SK-N-SH (cell line): ENCODE measurements at regions not wholly inside any gene's neighbourhood (a gene's known extent, or its start where the extent isn't known, plus 50 kb on each side); places are given as distances from the start of the nearest gene placed in this dataset.

ENCODE experiments used
- CTCF ChIA-PET: fragments of 300-600, 350-600 bp; formaldehyde crosslinking; extraction: SDS; loops from one replicate; lab custom pipeline; 2021; lab: Yijun Ruan, JAX
- POLR2A ChIA-PET: fragments of 350-600 bp; sonication (Branson Sonifier 250); formaldehyde crosslinking; extraction: SDS; loops from one replicate; lab custom pipeline; 2020; ENCODE audit warnings: antibody characterized with exemption, inconsistent platforms; lab: Yijun Ruan, JAX
- DNase-seq: peaks from one replicate; pipeline ENCODE4 v3.0.0; 2012
- H2AFZ ChIP-seq: fragments of 200-600 bp; sonication (generic); 2 replicates; pipeline ENCODE4 v1.8.1; 2016; ENCODE audit warnings: antibody characterized with exemption, mild to moderate bottlenecking, low read depth
- H3F3A ChIP-seq: fragments of 200-600 bp; sonication (generic); replicated peaks from 2 replicates; pipeline ENCODE3; 2016; ENCODE audit warnings: antibody characterized with exemption, mild to moderate bottlenecking; ENCODE audit not compliant: insufficient read depth
- H3K27ac ChIP-seq, 2 experiments: fragments of 200-500 bp in 1 of 2; fragments of 200-600 bp in 1 of 2; sonication (Bioruptor generic) in 1 of 2; sonication (generic), shearing (Covaris generic) in 1 of 2; 2 replicates each; pipeline versions ENCODE4 v1.5.1 to v1.6.1; 2014 to 2016; ENCODE audit warnings: low read depth in 2 of 2, inconsistent platforms in 1 of 2, low read length in 1 of 2, mild to moderate bottlenecking in 1 of 2, mixed read lengths in 1 of 2
- H3K27me3 ChIP-seq: fragments of 200-600 bp; sonication (generic), shearing (Covaris generic); 2 replicates; pipeline ENCODE4 v1.6.1; 2016; ENCODE audit warnings: mixed run types; ENCODE audit not compliant: insufficient read depth
- H3K36me3 ChIP-seq, 2 experiments: fragments of 200-500 bp in 1 of 2; fragments of 200-600 bp in 1 of 2; sonication (Bioruptor generic) in 1 of 2; sonication (generic) in 1 of 2; replicated peaks in 1 of 2; 2 replicates each; pipeline versions ENCODE3 to v1.5.1; 2014 to 2016; ENCODE audit warnings: low read length in 1 of 2, mild to moderate bottlenecking in 1 of 2; ENCODE audit not compliant: insufficient read depth in 2 of 2, control insufficient read depth in 1 of 2
- H3K4me1 ChIP-seq, 2 experiments: fragments of 200-500 bp in 1 of 2; fragments of 200-600 bp in 1 of 2; sonication (Bioruptor generic) in 1 of 2; sonication (generic), shearing (Covaris generic) in 1 of 2; 2 replicates each; pipeline versions ENCODE4 v1.5.1 to v1.6.1; 2014 to 2016; ENCODE audit warnings: low read depth in 1 of 2, low read length in 1 of 2, mixed run types in 1 of 2; ENCODE audit not compliant: insufficient read depth in 2 of 2, control insufficient read depth in 1 of 2
- H3K4me2 ChIP-seq: fragments of 200-600 bp; sonication (generic), shearing (Covaris generic); 2 replicates; pipeline ENCODE4 v1.6.1; 2017; ENCODE audit warnings: mixed run types
- H3K4me3 ChIP-seq, 2 experiments: fragments of 200-500 bp in 1 of 2; fragments of 200-600 bp in 1 of 2; sonication (Bioruptor generic) in 1 of 2; sonication (generic), shearing (Covaris generic) in 1 of 2; 2 replicates each; pipeline versions ENCODE4 v1.5.1 to v1.8.1; 2014 to 2016; ENCODE audit warnings: low read depth in 2 of 2, inconsistent platforms in 1 of 2, low read length in 1 of 2, mild to moderate bottlenecking in 1 of 2, mixed read lengths in 1 of 2, moderate library complexity in 1 of 2
- H3K79me2 ChIP-seq: fragments of 200-600 bp; sonication (generic); 2 replicates; pipeline ENCODE4 v1.8.1; 2017; ENCODE audit warnings: mild to moderate bottlenecking; ENCODE audit not compliant: insufficient read depth
- H3K9ac ChIP-seq: fragments of 200-600 bp; sonication (generic); 2 replicates; pipeline ENCODE4 v1.6.1; 2017; ENCODE audit warnings: mixed run types
- H3K9me2 ChIP-seq: fragments of 200-600 bp; sonication (generic); 2 replicates; pipeline ENCODE4 v1.6.1; 2017; ENCODE audit warnings: mixed run types
- H3K9me3 ChIP-seq: fragments of 200-600 bp; sonication (generic); 2 replicates; pipeline ENCODE4 v1.6.1; 2017; ENCODE audit warnings: mixed run types, mild to moderate bottlenecking, moderate library complexity
- H4K20me1 ChIP-seq: fragments of 200-600 bp; sonication (generic); 2 replicates; pipeline ENCODE4 v1.6.1; 2017; ENCODE audit warnings: mild to moderate bottlenecking, mixed run types; ENCODE audit not compliant: insufficient read depth
- CHD2 ChIP-seq: fragments of 150-350 bp; IDR thresholded peaks from 2 replicates; pipeline ENCODE4 v1.6.1; 2018; ENCODE audit warnings: low read length; ENCODE audit not compliant: partially characterized antibody
- CTCF ChIP-seq: fragments of 200-600 bp; sonication (generic); IDR thresholded peaks from 2 replicates; pipeline ENCODE4 v1.6.1; 2017; ENCODE audit warnings: antibody characterized with exemption, mild to moderate bottlenecking, moderate library complexity
- FOXM1 ChIP-seq: IDR thresholded peaks from 2 replicates; pipeline ENCODE4 v1.4.0; 2012; ENCODE audit warnings: low read depth, mild to moderate bottlenecking
- GABPA ChIP-seq: IDR thresholded peaks from 2 replicates; pipeline ENCODE4 v1.4.0; 2012; ENCODE audit warnings: low read depth, mild to moderate bottlenecking
- IRF3 ChIP-seq: fragments of 150-350 bp; IDR thresholded peaks from 2 replicates; pipeline ENCODE4 v1.6.1; 2016; ENCODE audit warnings: mild to moderate bottlenecking, low read depth, low read length
- MAX ChIP-seq: IDR thresholded peaks from 2 replicates; pipeline ENCODE4 v1.4.0; 2012; ENCODE audit warnings: low read depth
- MEF2A ChIP-seq: IDR thresholded peaks from 2 replicates; pipeline ENCODE4 v1.4.0; 2012; ENCODE audit warnings: low read depth, borderline replicate concordance
- MXI1 ChIP-seq: IDR thresholded peaks from 2 replicates; pipeline ENCODE4 v1.6.1; 2012; ENCODE audit warnings: mild to moderate bottlenecking, low read depth, low read length, improper control_type of control experiment
- NFIC ChIP-seq: IDR thresholded peaks from 2 replicates; pipeline ENCODE4 v1.4.0; 2012; ENCODE audit warnings: borderline replicate concordance
- NRF1 ChIP-seq: IDR thresholded peaks from 2 replicates; pipeline ENCODE4 v1.6.1; 2012; ENCODE audit warnings: low read depth, mild to moderate bottlenecking, low read length
- PBX3 ChIP-seq: IDR thresholded peaks from 2 replicates; pipeline ENCODE4; 2012
- POLR2AphosphoS5 ChIP-seq: IDR thresholded peaks from 2 replicates; pipeline ENCODE4 v1.6.1; 2012; ENCODE audit warnings: low read depth, low read length
- RCOR1 ChIP-seq: fragments of 150-350 bp; IDR thresholded peaks from 2 replicates; pipeline ENCODE4 v1.6.1; 2017; ENCODE audit warnings: antibody characterized with exemption, low read length
- REST ChIP-seq: IDR thresholded peaks from 2 replicates; pipeline ENCODE4 v1.6.1; 2012; ENCODE audit warnings: mild to moderate bottlenecking, low read depth, low read length, moderate library complexity
- RFX5 ChIP-seq: IDR thresholded peaks from 2 replicates; pipeline ENCODE4 v1.6.1; 2012; ENCODE audit warnings: mild to moderate bottlenecking, improper control_type of control experiment, low read length
- RXRA ChIP-seq: IDR thresholded peaks from 2 replicates; pipeline ENCODE4 v1.4.0; 2012; ENCODE audit warnings: low read depth, mild to moderate bottlenecking, borderline replicate concordance
- SIN3A ChIP-seq: IDR thresholded peaks from 2 replicates; pipeline ENCODE4 v1.6.1; 2012; ENCODE audit warnings: low read depth, mild to moderate bottlenecking, low read length, moderate library complexity, borderline replicate concordance
- SMC3 ChIP-seq: IDR thresholded peaks from 2 replicates; pipeline ENCODE4 v1.6.1; 2012; ENCODE audit warnings: low read depth, low read length, improper control_type of control experiment
- TCF12 ChIP-seq: IDR thresholded peaks from 2 replicates; pipeline ENCODE4 v1.4.0; 2012
- USF1 ChIP-seq: IDR thresholded peaks from 2 replicates; pipeline ENCODE4 v1.4.0; 2012; ENCODE audit warnings: low read depth, borderline replicate concordance
- WGBS: methylation state at CpG from one replicate; pipeline ENCODE4 v1.1.6; 2017; ENCODE audit warnings: low lambda C conversion rate; 5-methylcytosine and 5-hydroxymethylcytosine counted together

GRCh38 chr2:45259138-45259537, 249.9 kb upstream of the SIX2 start:
- ChIA-PET CTCF (interaction anchor here (0.7 to 2.1 kb wide), 4 partner anchors 11 to 277 kb away, joined by 3 to 5 read pairs (median 3); no protein-coding TSS in a partner anchor), POLR2A (no interaction called here)
- Histone ChIP-seq H3F3A (no peaks in the 10 kb centered on the region), H3K9me2 (no peaks in the 10 kb centered on the region), H3K4me3 (no peak overlapping the region), H3K79me2 (no peaks in the 10 kb centered on the region), H4K20me1 (no peaks in the 10 kb centered on the region), H3K36me3 (no peaks in the 10 kb centered on the region), H3K4me2 (no peak overlapping the region), H3K9ac (no peak overlapping the region), H3K27me3 (no peaks in the 10 kb centered on the region), H3K27ac (no peak overlapping the region), H3K9me3 (no peaks in the 10 kb centered on the region), H2AFZ (no peak overlapping the region), H3K4me1 (peaks cover 13 to 51% of the 10 kb centered on the region in 2 experiments)
- TF ChIP-seq MXI1, result no peak
- TF ChIP-seq RCOR1, result no peak
- no peak for TF ChIP-seq RFX5
- TF ChIP-seq POLR2AphosphoS5, result no peak
- no peak for TF ChIP-seq MAX
- no peak for TF ChIP-seq FOXM1
- TF ChIP-seq TCF12, result no peak
- TF ChIP-seq GABPA, result no peak
- no peak for TF ChIP-seq CHD2
- TF ChIP-seq SMC3, result no peak
- no peak for TF ChIP-seq IRF3
- no peak for TF ChIP-seq PBX3
- TF ChIP-seq NRF1, result no peak
- TF ChIP-seq NFIC, result no peak
- no peak for TF ChIP-seq CTCF
- no peak for TF ChIP-seq REST
- TF ChIP-seq SIN3A, result no peak
- no peak for TF ChIP-seq MEF2A
- TF ChIP-seq RXRA, result no peak
- no peak for TF ChIP-seq USF1
- WGBS, result 80% methylated on average over 7 of the region's 8 CpGs
- DNase-seq, result no peak
